ENCODE measurements at regions not wholly inside any gene's neighbourhood (a gene's known extent, or its start where the extent isn't known, plus 50 kb on each side); places are given as distances from the start of the nearest gene placed in this dataset.

GRCh38 chr12:62168411-62168810 lies 91.8 kb upstream of the USP15 start:
- H3K36me3 Mint-ChIP-seq (ENCODE audit: low read depth): no peaks in the 10 kb centered on the region
- no peak for DNase-seq (ENCODE audit: low read depth, low spot score)
- no peak overlapping the region for H3K27ac Mint-ChIP-seq (ENCODE audit: unreplicated experiment)
- H3K9me3 Mint-ChIP-seq: no peaks in the 10 kb centered on the region
- no peak for TF ChIP-seq CTCF (conservative IDR thresholded peaks at IDR 0.05)
- peaks cover 3% of the 10 kb centered on the region for H3K27me3 Mint-ChIP-seq (ENCODE audit: low read depth)
- no peaks in the 10 kb centered on the region for H3K4me1 Mint-ChIP-seq
- H3K4me3 Mint-ChIP-seq: no peak overlapping the region

- no peaks in the 10 kb centered on the region for H3K36me3 Mint-ChIP-seq (ENCODE audit: low read depth)
- H3K4me3 Mint-ChIP-seq: no peak overlapping the region
- H3K27ac Mint-ChIP-seq (ENCODE audit: unreplicated experiment): no peak overlapping the region
Measured at GRCh38 chr12:62170241-62170640, 90.0 kb upstream of the USP15 start.

GRCh38 chr12:62190689-62191490 lies 69.3 kb upstream of the USP15 start:
- H3K27me3 Mint-ChIP-seq (ENCODE audit: low read depth): peaks cover 82% of the 10 kb centered on the region
- TF ChIP-seq CTCF (conservative IDR thresholded peaks at IDR 0.05): no peak
- H3K4me1 Mint-ChIP-seq: peaks cover 19% of the 10 kb centered on the region
- H3K36me3 Mint-ChIP-seq (ENCODE audit: low read depth): no peaks in the 10 kb centered on the region
- no peaks in the 10 kb centered on the region for H3K9me3 Mint-ChIP-seq
- H3K4me3 Mint-ChIP-seq: peak overlapping the region; percentile 87
- DNase-seq (ENCODE audit: low read depth, low spot score): peak; percentile 5
- H3K27ac Mint-ChIP-seq (ENCODE audit: unreplicated experiment): no peak overlapping the region

More at GRCh38 chr12:62170241-62170640, 90.0 kb upstream of the USP15 start:
- no peak for DNase-seq (ENCODE audit: low read depth, low spot score)
- H3K4me1 Mint-ChIP-seq: no peaks in the 10 kb centered on the region
- TF ChIP-seq CTCF (conservative IDR thresholded peaks at IDR 0.05): no peak
- peaks cover 3% of the 10 kb centered on the region for H3K27me3 Mint-ChIP-seq (ENCODE audit: low read depth)
- no peaks in the 10 kb centered on the region for H3K9me3 Mint-ChIP-seq

GRCh38 chr12:62191491-62192179 lies 68.6 kb upstream of the USP15 start:
- Mint-ChIP-seq H3K27ac (ENCODE audit: unreplicated experiment) (no peak overlapping the region), H3K4me3 (peak overlapping the region; percentile 87), H3K27me3 (ENCODE audit: low read depth) (peaks cover 86% of the 10 kb centered on the region), H3K4me1 (peaks cover 19% of the 10 kb centered on the region), H3K9me3 (no peaks in the 10 kb centered on the region), H3K36me3 (ENCODE audit: low read depth) (no peaks in the 10 kb centered on the region)
- DNase-seq (ENCODE audit: low read depth, low spot score): peak; percentile 20
- no peak for TF ChIP-seq CTCF (conservative IDR thresholded peaks at IDR 0.05)

- no peaks in the 10 kb centered on the region for H3K36me3 Mint-ChIP-seq (ENCODE audit: low read depth)
- H3K9me3 Mint-ChIP-seq: no peaks in the 10 kb centered on the region
- peak overlapping the region; percentile 87 for H3K4me3 Mint-ChIP-seq
- DNase-seq (ENCODE audit: low read depth, low spot score): peak; percentile 54
- H3K27ac Mint-ChIP-seq (ENCODE audit: unreplicated experiment): no peak overlapping the region
- H3K4me1 Mint-ChIP-seq: peaks cover 19% of the 10 kb centered on the region
- H3K27me3 Mint-ChIP-seq (ENCODE audit: low read depth): peaks cover 83% of the 10 kb centered on the region
- peak; percentile 88 for TF ChIP-seq CTCF (conservative IDR thresholded peaks at IDR 0.05)
Measured at GRCh38 chr12:62192180-62192902, 67.9 kb upstream of the USP15 start.
